ENCODE measurements at regions not wholly inside any gene's neighbourhood (a gene's known extent, or its start where the extent isn't known, plus 50 kb on each side); places are given as distances from the start of the nearest gene placed in this dataset.
"Not testable (repeated sequence)": the region's sequence is repeated elsewhere in the genome, so short reads cannot be mapped to it uniquely, and the experiment has no call there.

GRCh38 chr3:124069706-124070105, 77.8 kb upstream of the ROPN1 start:
- not testable (repeated sequence) for TF ChIP-seq CTCF (IDR thresholded peaks at IDR 0.05; ENCODE audit: low read length); EZH2 (IDR thresholded peaks at IDR 0.05; ENCODE audit: borderline replicate concordance, low read length)
